ENCODE measurements at regions not wholly inside any gene's neighbourhood (a gene's known extent, or its start where the extent isn't known, plus 50 kb on each side); places are given as distances from the start of the nearest gene placed in this dataset.
"Not testable (repeated sequence)": the region's sequence is repeated elsewhere in the genome, so short reads cannot be mapped to it uniquely, and the experiment has no call there.

GRCh38 chr1:232123775-232124659 lies 497.4 kb downstream of the DISC1 start:
- DNase-seq: no peak

- not testable (repeated sequence) for DNase-seq
Measured at GRCh38 chr1:232117903-232118302, 491.3 kb downstream of the DISC1 start.

- no peak for DNase-seq
Measured at GRCh38 chr1:232114985-232115384, 488.4 kb downstream of the DISC1 start.

- DNase-seq: no peak
Measured at GRCh38 chr1:232112076-232112475, 485.5 kb downstream of the DISC1 start.

- no peak for DNase-seq
Measured at GRCh38 chr1:232111611-232112010, 485.0 kb downstream of the DISC1 start.

GRCh38 chr1:232110281-232111090 lies 483.9 kb downstream of the DISC1 start:
- no peak for DNase-seq

GRCh38 chr1:232109391-232109790 lies 482.8 kb downstream of the DISC1 start:
- no peak for DNase-seq

- no peak for DNase-seq
Measured at GRCh38 chr1:232108598-232108997, 482.0 kb downstream of the DISC1 start.

GRCh38 chr1:232106415-232106814 lies 479.8 kb downstream of the DISC1 start:
- DNase-seq: no peak

- DNase-seq: no peak
Measured at GRCh38 chr1:232105561-232105960, 479.0 kb downstream of the DISC1 start.

- DNase-seq: no peak
Measured at GRCh38 chr1:232101231-232101630, 474.6 kb downstream of the DISC1 start.

GRCh38 chr1:232096751-232097150 lies 470.2 kb downstream of the DISC1 start:
- DNase-seq: no peak
